ENCODE measurements at regions not wholly inside any gene's neighbourhood (a gene's known extent, or its start where the extent isn't known, plus 50 kb on each side); places are given as distances from the start of the nearest gene placed in this dataset.

GRCh38 chr10:43928425-43928968 is 279.8 kb upstream of the ZNF32 start:
- no peak for DNase-seq (ENCODE audit: low spot score in 2 of 2)
- H3K4me1 ChIP-seq: no peaks in the 10 kb centered on the region
- no peaks in the 10 kb centered on the region for H3K9me3 ChIP-seq
- no peak overlapping the region for H3K4me3 ChIP-seq
- no peak overlapping the region for H3K27ac ChIP-seq
- H3K27me3 ChIP-seq: no peaks in the 10 kb centered on the region
- no peak for TF ChIP-seq EP300 (IDR thresholded peaks at IDR 0.05)
- TF ChIP-seq CTCF (IDR thresholded peaks at IDR 0.05): no peak
- no peak for TF ChIP-seq POLR2A (IDR thresholded peaks at IDR 0.05)
- 78 to 90% methylated on average over 7 of the region's 7 CpGs for WGBS, 2 donors
- no peaks in the 10 kb centered on the region for H3K36me3 ChIP-seq

GRCh38 chr10:43926875-43927406 is 278.3 kb upstream of the ZNF32 start:
- WGBS, 2 donors: 83 to 84% methylated on average over 7 of the region's 7 CpGs
- Histone ChIP-seq H3K36me3 (no peaks in the 10 kb centered on the region), H3K4me1 (no peaks in the 10 kb centered on the region), H3K27ac (no peak overlapping the region), H3K27me3 (no peaks in the 10 kb centered on the region), H3K9me3 (no peaks in the 10 kb centered on the region), H3K4me3 (no peak overlapping the region)
- TF ChIP-seq CTCF (IDR thresholded peaks at IDR 0.05): no peak
- TF ChIP-seq EP300 (IDR thresholded peaks at IDR 0.05): no peak
- TF ChIP-seq POLR2A (IDR thresholded peaks at IDR 0.05): no peak
- DNase-seq (ENCODE audit: low spot score in 2 of 2): no peak

- Histone ChIP-seq H3K4me3 (no peak overlapping the region), H3K27me3 (no peaks in the 10 kb centered on the region), H3K9me3 (no peaks in the 10 kb centered on the region), H3K36me3 (no peaks in the 10 kb centered on the region), H3K27ac (no peak overlapping the region), H3K4me1 (no peaks in the 10 kb centered on the region)
- TF ChIP-seq CTCF (IDR thresholded peaks at IDR 0.05) (no peak), EP300 (IDR thresholded peaks at IDR 0.05) (no peak), POLR2A (IDR thresholded peaks at IDR 0.05) (no peak)
- DNase-seq (ENCODE audit: low spot score in 2 of 2): no peak
- WGBS, 2 donors: 87 to 88% methylated on average over 5 of the region's 5 CpGs
Measured at GRCh38 chr10:43926371-43926770, 277.7 kb upstream of the ZNF32 start.

GRCh38 chr10:43925793-43926192 is 277.1 kb upstream of the ZNF32 start:
- Histone ChIP-seq H3K36me3 (no peaks in the 10 kb centered on the region), H3K9me3 (no peaks in the 10 kb centered on the region), H3K4me1 (no peaks in the 10 kb centered on the region), H3K27ac (no peak overlapping the region), H3K27me3 (no peaks in the 10 kb centered on the region), H3K4me3 (no peak overlapping the region)
- no peak for DNase-seq (ENCODE audit: low spot score in 2 of 2)
- TF ChIP-seq POLR2A (IDR thresholded peaks at IDR 0.05) (no peak), EP300 (IDR thresholded peaks at IDR 0.05) (no peak), CTCF (IDR thresholded peaks at IDR 0.05) (no peak)
- 92 to 96% methylated on average over 7 of the region's 7 CpGs for WGBS, 2 donors

- 38 to 57% methylated on average over 2 of the region's 2 CpGs for WGBS, 2 donors
- peaks cover 0 to 8% (median 0%) of the 10 kb centered on the region in 4 donors for H3K9me3 ChIP-seq
- no peak for TF ChIP-seq POLR2A (IDR thresholded peaks at IDR 0.05)
- TF ChIP-seq EP300 (IDR thresholded peaks at IDR 0.05): no peak
- no peak for TF ChIP-seq CTCF (IDR thresholded peaks at IDR 0.05)
Measured at GRCh38 chr10:43923328-43923727, 274.6 kb upstream of the ZNF32 start.

More at GRCh38 chr10:43923328-43923727, 274.6 kb upstream of the ZNF32 start:
- DNase-seq (ENCODE audit: low spot score in 2 of 2): no peak
- no peaks in the 10 kb centered on the region for H3K4me1 ChIP-seq
- no peaks in the 10 kb centered on the region for H3K36me3 ChIP-seq
- H3K27me3 ChIP-seq: no peaks in the 10 kb centered on the region
- no peak overlapping the region for H3K4me3 ChIP-seq
- H3K27ac ChIP-seq: no peak overlapping the region

Data from tibial nerve (tissue), 4 donors.